C1 segment of cervical spinal cord (tissue), 14 donors: ENCODE measurements at regions not wholly inside any gene's neighbourhood (a gene's known extent, or its start where the extent isn't known, plus 50 kb on each side); places are given as distances from the start of the nearest gene placed in this dataset.

Experiments
- DNase-seq, 14 donors: peaks; one replicate each; lab custom pipeline; 2025; lab: John Stamatoyannopoulos, UW

- DNase-seq, result no peak
These were observed 836.0 kb downstream of the PDHA2 start for GRCh38 chr4:96675896-96676295.

DNA sequence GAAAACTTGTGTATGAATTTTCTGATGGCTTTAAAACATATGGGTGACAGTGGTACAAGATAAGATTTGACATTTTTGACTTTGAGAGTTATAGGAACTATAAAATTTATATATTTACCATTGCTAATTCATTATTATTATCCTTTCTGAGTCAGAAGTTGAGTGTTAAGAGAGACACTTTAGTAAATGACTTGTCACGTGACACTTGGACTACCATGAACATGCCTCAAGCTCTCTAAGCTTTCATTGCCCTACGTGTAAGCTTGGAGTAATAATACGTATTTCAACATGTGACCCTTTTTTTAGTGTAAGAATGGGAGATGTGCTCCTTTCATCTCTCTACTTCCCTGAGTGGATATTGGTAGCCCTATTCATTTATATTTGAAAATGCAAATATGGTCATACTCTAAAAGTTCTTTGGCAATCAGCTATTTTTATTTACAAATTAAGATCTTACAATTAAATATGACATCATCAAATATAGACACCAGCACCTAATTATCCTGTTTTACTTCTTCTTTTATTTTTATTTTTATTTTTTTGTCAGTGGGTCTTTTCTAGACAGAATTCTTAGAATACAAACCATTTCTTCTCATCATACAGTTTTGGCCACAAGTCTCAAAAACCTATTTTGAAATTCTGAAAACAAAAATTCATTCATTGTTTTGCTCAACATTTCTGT is 837.0 kb downstream of the PDHA2 start:
- no peak for DNase-seq

DNA sequence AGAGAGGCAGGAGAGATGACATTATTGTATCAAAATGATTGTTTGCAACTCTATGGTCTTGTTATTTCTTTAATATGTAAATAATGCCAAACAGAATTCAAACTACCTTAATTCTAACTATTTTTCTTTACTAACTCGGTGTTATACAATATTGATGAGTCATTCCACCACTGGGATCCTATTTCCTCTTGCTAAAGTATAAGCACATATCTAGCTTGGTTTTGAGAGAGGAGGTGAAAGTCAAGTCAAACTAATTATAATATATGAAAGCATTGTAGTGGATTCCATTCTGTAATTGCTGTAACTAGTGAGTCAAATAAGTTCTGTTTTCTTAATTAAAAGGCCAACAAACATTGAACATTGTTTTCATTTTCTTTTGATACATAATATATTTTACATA is 837.6 kb downstream of the PDHA2 start:
- no peak for DNase-seq

- DNase-seq, result no peak
These were observed 841.3 kb downstream of the PDHA2 start for GRCh38 chr4:96681218-96681617.

- DNase-seq, result no peak
These were observed 845.8 kb downstream of the PDHA2 start for GRCh38 chr4:96685691-96686090.

GRCh38 chr4:96691521-96691920 is 851.6 kb downstream of the PDHA2 start:
- no peak for DNase-seq

DNA sequence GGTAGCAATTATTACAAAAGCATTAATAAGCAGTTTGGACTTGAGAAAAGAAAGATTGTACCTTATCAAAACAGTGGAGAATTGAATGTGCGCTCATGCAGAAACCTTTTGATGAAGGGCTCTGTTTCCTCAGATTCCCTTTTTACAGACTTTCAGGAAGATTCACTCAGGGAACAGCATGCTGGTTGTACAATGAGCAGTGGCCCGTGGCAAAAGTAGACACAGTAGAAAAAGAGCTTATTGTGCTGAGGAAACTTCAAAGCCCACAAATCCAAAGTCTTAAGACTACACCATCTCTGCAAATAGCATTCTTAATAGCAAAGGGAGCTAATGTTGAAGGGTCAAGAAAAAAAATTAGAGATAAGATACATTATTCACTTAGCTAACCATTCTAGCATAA is 858.9 kb downstream of the PDHA2 start:
- DNase-seq, result no peak

DNA sequence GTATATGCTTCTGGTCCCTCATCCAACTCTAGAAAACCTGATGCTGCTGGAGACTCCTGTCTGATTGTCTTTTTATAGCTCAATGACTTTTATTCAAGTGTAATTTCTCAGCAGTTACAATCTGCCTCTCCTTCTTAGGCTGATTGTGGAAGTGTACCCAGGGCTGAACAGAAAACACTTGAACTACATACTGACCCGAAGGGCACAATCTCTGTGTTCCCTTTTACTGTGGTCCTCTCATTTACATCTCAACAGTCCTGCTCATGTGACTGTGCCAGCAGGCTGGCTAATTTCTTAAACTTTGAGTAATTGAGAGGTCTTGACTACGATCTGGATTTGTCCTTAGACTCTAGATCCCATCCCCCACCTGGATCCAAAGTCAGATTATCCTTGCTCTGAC is 863.4 kb downstream of the PDHA2 start:
- DNase-seq, result no peak

GRCh38 chr4:96708766-96709165 is 868.9 kb downstream of the PDHA2 start:
- DNase-seq, result no peak

GRCh38 chr4:96713271-96713850 is 873.5 kb downstream of the PDHA2 start:
- DNase-seq, result no peak

GRCh38 chr4:96729641-96730040 is 889.7 kb downstream of the PDHA2 start:
- peak in 2 of 14 donors; percentile 15 to 21 for DNase-seq

DNA sequence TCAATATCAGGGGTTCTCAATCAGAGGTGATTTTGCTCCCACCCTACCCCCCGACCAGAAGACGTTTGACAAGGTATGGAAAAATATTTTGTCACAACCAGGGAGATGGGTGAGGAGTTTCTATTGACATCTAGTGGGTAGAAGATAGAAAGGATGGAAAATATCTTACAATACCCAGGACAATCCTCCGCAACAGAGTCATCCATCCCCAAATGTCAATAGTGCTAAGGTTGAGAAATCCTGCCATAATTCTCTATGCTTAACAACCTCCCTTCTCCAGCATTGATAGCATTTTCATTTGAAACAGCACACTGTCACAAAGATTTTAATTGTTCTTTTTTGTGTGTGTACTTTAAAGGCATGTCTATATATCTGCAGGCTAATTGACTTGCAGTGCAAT is 890.5 kb downstream of the PDHA2 start:
- DNase-seq, result no peak

- DNase-seq, result no peak
These were observed 896.5 kb downstream of the PDHA2 start for GRCh38 chr4:96736352-96736889.

GRCh38 chr4:96739101-96739500 is 899.2 kb downstream of the PDHA2 start:
- DNase-seq, result no peak

GRCh38 chr4:96742332-96743014 is 902.6 kb downstream of the PDHA2 start:
- DNase-seq, result no peak

- DNase-seq, result no peak
These were observed 904.8 kb downstream of the PDHA2 start for GRCh38 chr4:96744676-96745075.

DNA sequence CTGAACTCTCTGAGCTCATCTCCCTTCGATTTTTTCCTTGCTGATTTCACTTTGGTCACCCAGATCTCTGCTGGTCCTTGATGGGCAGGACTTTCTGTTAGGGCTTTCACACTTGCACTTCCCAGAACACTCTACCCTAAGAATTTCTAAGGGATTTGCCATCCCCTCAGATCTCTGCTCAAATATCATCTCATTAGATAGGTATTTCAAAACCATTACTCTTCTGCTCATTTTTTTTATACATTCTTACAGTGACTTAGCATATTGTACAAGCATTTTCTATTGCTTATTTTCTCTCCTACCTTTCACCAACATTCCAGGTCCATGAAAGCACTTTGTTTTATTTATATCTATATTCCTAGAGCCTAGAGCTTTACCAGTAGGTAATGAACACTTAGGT is 913.3 kb downstream of the PDHA2 start:
- no peak for DNase-seq

- DNase-seq, result no peak
These were observed 915.9 kb downstream of the PDHA2 start for GRCh38 chr4:96755569-96756484.

DNA sequence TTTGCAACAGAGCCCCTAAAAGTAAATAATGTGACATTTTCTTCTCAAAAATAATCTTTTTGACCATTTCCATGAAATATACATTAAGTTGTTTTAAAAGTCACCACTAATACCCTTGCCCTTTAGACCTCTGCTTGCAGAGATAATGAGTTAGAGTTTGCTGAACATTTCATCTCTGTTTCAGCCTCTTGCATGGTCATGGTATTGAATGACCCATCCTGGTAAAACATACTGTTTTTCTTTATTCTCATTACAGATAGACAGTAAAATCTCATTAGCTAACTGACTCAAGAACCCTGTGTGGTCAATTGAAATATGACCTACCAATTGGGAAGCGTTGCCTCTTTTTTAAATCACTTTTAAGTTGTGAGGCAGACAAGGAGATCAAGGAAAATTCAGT is 916.7 kb downstream of the PDHA2 start:
- no peak for DNase-seq

- DNase-seq, result no peak
These were observed 923.7 kb downstream of the PDHA2 start for GRCh38 chr4:96763546-96763945.

DNA sequence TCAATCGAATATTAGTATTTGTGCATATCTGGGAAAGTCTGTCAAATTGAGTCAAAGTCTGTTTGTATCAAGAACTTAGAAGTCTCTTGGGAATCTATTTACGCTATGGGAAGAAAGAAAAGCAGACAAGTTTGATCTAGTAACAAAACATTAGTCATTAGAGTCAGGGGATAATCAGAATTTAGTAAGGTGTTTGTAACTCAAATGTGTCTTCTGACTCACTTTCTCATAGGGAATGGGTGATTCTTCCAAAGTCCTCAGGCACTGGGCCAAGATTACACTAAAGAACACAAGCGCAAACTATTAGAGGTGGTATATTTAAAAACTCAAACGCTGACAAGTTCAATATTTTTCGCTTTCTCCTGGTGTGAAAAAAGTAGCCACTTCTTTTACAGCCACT is 926.5 kb downstream of the PDHA2 start:
- no peak for DNase-seq
